ENCODE measurements at regions not wholly inside any gene's neighbourhood (a gene's known extent, or its start where the extent isn't known, plus 50 kb on each side); places are given as distances from the start of the nearest gene placed in this dataset.

GRCh38 chr22:23000657-23001347, 69.5 kb upstream of the GNAZ start:
- H3K4me3 ChIP-seq (replicated peaks in 1 of 3): no peak overlapping the region
- WGBS, 2 donors: 83 to 85% methylated on average over 2 of the region's 2 CpGs
- no peaks in the 10 kb centered on the region for H3K27me3 ChIP-seq
- no peaks in the 10 kb centered on the region for H3K36me3 ChIP-seq
- H3K4me1 ChIP-seq: no peaks in the 10 kb centered on the region
- H3K9me3 ChIP-seq: no peaks in the 10 kb centered on the region
- intact Hi-C loops (cut with DNase I): no loop called here
- DNase-seq: no peak
- no peak for TF ChIP-seq CTCF (IDR thresholded peaks at IDR 0.05)
- TF ChIP-seq POLR2A (IDR thresholded peaks at IDR 0.05): no peak
- H3K27ac ChIP-seq: no peak overlapping the region

- H3K27me3 ChIP-seq: no peaks in the 10 kb centered on the region
- TF ChIP-seq CTCF (IDR thresholded peaks at IDR 0.05): no peak
- no peaks in the 10 kb centered on the region for H3K36me3 ChIP-seq
- no peak overlapping the region for H3K4me3 ChIP-seq (replicated peaks in 1 of 3)
- DNase-seq: no peak
- H3K27ac ChIP-seq: no peak overlapping the region
- H3K9me3 ChIP-seq: no peaks in the 10 kb centered on the region
- no peaks in the 10 kb centered on the region for H3K4me1 ChIP-seq
- intact Hi-C loops (cut with DNase I): no loop called here
Measured at GRCh38 chr22:23001463-23001862, 68.9 kb upstream of the GNAZ start.

GRCh38 chr22:23002612-23003180, 67.6 kb upstream of the GNAZ start:
- Histone ChIP-seq H3K9me3 (no peaks in the 10 kb centered on the region), H3K27ac (no peak overlapping the region), H3K36me3 (no peaks in the 10 kb centered on the region), H3K4me1 (no peaks in the 10 kb centered on the region), H3K4me3 (replicated peaks in 1 of 3) (no peak overlapping the region), H3K27me3 (no peaks in the 10 kb centered on the region)
- TF ChIP-seq POLR2A (IDR thresholded peaks at IDR 0.05): no peak
- TF ChIP-seq CTCF (IDR thresholded peaks at IDR 0.05): no peak
- WGBS, 2 donors: 83 to 87% methylated on average over 2 of the region's 2 CpGs
- DNase-seq: no peak
- intact Hi-C loops (cut with DNase I): no loop called here

- no peaks in the 10 kb centered on the region for H3K27me3 ChIP-seq
- no peak for TF ChIP-seq CTCF (IDR thresholded peaks at IDR 0.05)
- TF ChIP-seq POLR2A (IDR thresholded peaks at IDR 0.05): no peak
- no peak overlapping the region for H3K4me3 ChIP-seq (replicated peaks in 1 of 3)
- intact Hi-C loops (cut with DNase I): no loop called here
- no peaks in the 10 kb centered on the region for H3K4me1 ChIP-seq
- DNase-seq: no peak
- H3K36me3 ChIP-seq: no peaks in the 10 kb centered on the region
- H3K27ac ChIP-seq: no peak overlapping the region
- no peaks in the 10 kb centered on the region for H3K9me3 ChIP-seq
- WGBS, 2 donors: 89 to 90% methylated on average over 1 of the region's 1 CpG
Measured at GRCh38 chr22:23007823-23008222, 62.5 kb upstream of the GNAZ start.

- intact Hi-C loops (cut with DNase I): no loop called here
- Histone ChIP-seq H3K9me3 (no peaks in the 10 kb centered on the region), H3K36me3 (no peaks in the 10 kb centered on the region), H3K4me1 (no peaks in the 10 kb centered on the region), H3K27ac (no peak overlapping the region), H3K27me3 (no peaks in the 10 kb centered on the region), H3K4me3 (replicated peaks in 1 of 3) (no peak overlapping the region)
- 83 to 92% methylated on average over 2 of the region's 2 CpGs for WGBS, 2 donors
- TF ChIP-seq CTCF (IDR thresholded peaks at IDR 0.05) (no peak), POLR2A (IDR thresholded peaks at IDR 0.05) (no peak)
- no peak for DNase-seq
Measured at GRCh38 chr22:23008896-23009295, 61.4 kb upstream of the GNAZ start.
